GM18499 (cell line): ENCODE measurements at regions not wholly inside any gene's neighbourhood (a gene's known extent, or its start where the extent isn't known, plus 50 kb on each side); places are given as distances from the start of the nearest gene placed in this dataset.

Experiments
- ATAC-seq: cut with Tn5 transposase; IDR thresholded peaks from one replicate; pipeline ENCODE4 v1.9.1; 2021; ENCODE audit warnings: moderate number of reproducible peaks; ENCODE audit not compliant: insufficient read depth, unreplicated experiment

GRCh38 chr5:118778941-118779340, 209.4 kb downstream of the DTWD2 start:
- ATAC-seq = no peak

GRCh38 chr5:118777189-118777736, 211.1 kb downstream of the DTWD2 start:
- no peak for ATAC-seq

GRCh38 chr5:118776755-118777154, 211.6 kb downstream of the DTWD2 start:
- ATAC-seq = no peak

GRCh38 chr5:118775790-118776499, 212.4 kb downstream of the DTWD2 start:
- no peak for ATAC-seq

GRCh38 chr5:118768607-118769175, 219.7 kb downstream of the DTWD2 start:
- ATAC-seq = no peak

GRCh38 chr5:118762291-118762690, 226.1 kb downstream of the DTWD2 start:
- ATAC-seq = no peak

- ATAC-seq = no peak
Observed at GRCh38 chr5:118761814-118762213, 226.5 kb downstream of the DTWD2 start.

GRCh38 chr5:118752969-118753368, 235.4 kb downstream of the DTWD2 start:
- ATAC-seq = no peak

GRCh38 chr5:118736396-118736795, 252.0 kb downstream of the DTWD2 start:
- no peak for ATAC-seq

- ATAC-seq = no peak
Observed at GRCh38 chr5:118733394-118733793, 255.0 kb downstream of the DTWD2 start.

- ATAC-seq = no peak
Observed at GRCh38 chr5:118728191-118728590, 260.2 kb downstream of the DTWD2 start.

GRCh38 chr5:118726891-118727290, 261.5 kb downstream of the DTWD2 start:
- ATAC-seq = no peak

GRCh38 chr5:118723021-118723338, 265.4 kb downstream of the DTWD2 start:
- ATAC-seq = peak; percentile 77

GRCh38 chr5:118722122-118723020, 266.0 kb downstream of the DTWD2 start:
- ATAC-seq = peak; percentile 64

- ATAC-seq = no peak
Observed at GRCh38 chr5:118711727-118712126, 276.6 kb downstream of the DTWD2 start.

GRCh38 chr5:118705959-118706667, 282.2 kb downstream of the DTWD2 start:
- ATAC-seq = no peak

GRCh38 chr5:118703241-118703640, 285.1 kb downstream of the DTWD2 start:
- no peak for ATAC-seq

- ATAC-seq = no peak
Observed at GRCh38 chr5:118701791-118702190, 286.6 kb downstream of the DTWD2 start.

- no peak for ATAC-seq
Observed at GRCh38 chr5:118700510-118700909, 287.8 kb downstream of the DTWD2 start.

GRCh38 chr5:118698774-118699173, 289.6 kb downstream of the DTWD2 start:
- ATAC-seq = no peak
